GM19043 (cell line): ENCODE measurements at regions not wholly inside any gene's neighbourhood (a gene's known extent, or its start where the extent isn't known, plus 50 kb on each side); places are given as distances from the start of the nearest gene placed in this dataset.

Source experiments
- ATAC-seq: cut with Tn5 transposase; IDR thresholded peaks from one replicate; pipeline ENCODE4 v1.9.1; 2021; ENCODE audit warnings: low read depth; ENCODE audit not compliant: unreplicated experiment

GRCh38 chr4:71236226-71236625, 102.6 kb upstream of the SLC4A4 start:
- ATAC-seq = no peak

- ATAC-seq = no peak
Observed at GRCh38 chr4:71237641-71238040, 101.2 kb upstream of the SLC4A4 start.

GRCh38 chr4:71239365-71239764, 99.5 kb upstream of the SLC4A4 start:
- ATAC-seq = no peak

GRCh38 chr4:71240094-71240493, 98.7 kb upstream of the SLC4A4 start:
- ATAC-seq = no peak

- ATAC-seq = no peak
Observed at GRCh38 chr4:71241501-71242288, 97.1 kb upstream of the SLC4A4 start.

- no peak for ATAC-seq
Observed at GRCh38 chr4:71243091-71243833, 95.6 kb upstream of the SLC4A4 start.

- no peak for ATAC-seq
Observed at GRCh38 chr4:71247706-71248105, 91.1 kb upstream of the SLC4A4 start.

- ATAC-seq = no peak
Observed at GRCh38 chr4:71251261-71251660, 87.6 kb upstream of the SLC4A4 start.

GRCh38 chr4:71253545-71253944, 85.3 kb upstream of the SLC4A4 start:
- no peak for ATAC-seq

- ATAC-seq = no peak
Observed at GRCh38 chr4:71254451-71255012, 84.3 kb upstream of the SLC4A4 start.

- ATAC-seq = no peak
Observed at GRCh38 chr4:71255976-71256375, 82.8 kb upstream of the SLC4A4 start.

- no peak for ATAC-seq
Observed at GRCh38 chr4:71257761-71258160, 81.1 kb upstream of the SLC4A4 start.

GRCh38 chr4:71258323-71258722, 80.5 kb upstream of the SLC4A4 start:
- no peak for ATAC-seq

GRCh38 chr4:71259280-71259679, 79.5 kb upstream of the SLC4A4 start:
- ATAC-seq = no peak

GRCh38 chr4:71259911-71260331, 78.9 kb upstream of the SLC4A4 start:
- no peak for ATAC-seq

GRCh38 chr4:71260544-71260943, 78.3 kb upstream of the SLC4A4 start:
- no peak for ATAC-seq

- ATAC-seq = no peak
Observed at GRCh38 chr4:71261001-71261400, 77.8 kb upstream of the SLC4A4 start.

GRCh38 chr4:71261633-71262121, 77.1 kb upstream of the SLC4A4 start:
- ATAC-seq = no peak

- ATAC-seq = no peak
Observed at GRCh38 chr4:71262161-71262560, 76.7 kb upstream of the SLC4A4 start.

GRCh38 chr4:71266090-71266794, 72.6 kb upstream of the SLC4A4 start:
- no peak for ATAC-seq

- no peak for ATAC-seq
Observed at GRCh38 chr4:71267244-71267643, 71.6 kb upstream of the SLC4A4 start.
